Neural progenitor cell (in vitro differentiated cells): ENCODE measurements at regions not wholly inside any gene's neighbourhood (a gene's known extent, or its start where the extent isn't known, plus 50 kb on each side); places are given as distances from the start of the nearest gene placed in this dataset.

Experiments used
- CTCF ChIP-seq: fragments of 200-600 bp; sonication (generic); IDR thresholded peaks from 2 replicates; pipeline ENCODE4 v1.5.1; 2017; ENCODE audit warnings: antibody characterized with exemption, mild to moderate bottlenecking
- EZH2 ChIP-seq: fragments of 200-600 bp; sonication (generic); IDR thresholded peaks from 2 replicates; pipeline ENCODE4 v1.6.1; 2017; ENCODE audit warnings: antibody characterized with exemption, mild to moderate bottlenecking, moderate library complexity

DNA sequence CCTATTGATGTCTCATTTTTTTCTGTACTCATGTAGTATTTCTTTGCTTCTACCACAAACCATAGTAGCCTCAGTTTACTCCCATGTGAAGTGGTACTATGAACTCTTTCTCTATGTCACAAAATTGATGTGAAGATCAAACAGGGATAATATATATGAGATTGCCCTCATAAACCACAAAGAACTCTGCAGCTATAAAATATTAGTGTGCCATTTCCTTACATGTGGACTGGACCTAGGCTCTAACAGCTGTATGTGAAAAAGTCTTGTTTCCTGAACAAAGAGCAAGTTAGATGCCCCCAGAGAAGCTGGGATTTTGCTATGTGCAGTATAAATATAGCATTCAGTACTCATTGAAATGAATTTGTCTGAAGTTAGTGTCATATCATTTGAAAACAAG lies 412.6 kb upstream of the ADAMTSL1 start:
- no peak for TF ChIP-seq CTCF
- TF ChIP-seq EZH2, result no peak
